Activated CD8-positive, alpha-beta memory T cell treated with anti-CD3 and anti-CD28 coated beads, Interleukin-2, amount 50 U/mL, for 4 hours (primary cell): ENCODE measurements at regions not wholly inside any gene's neighbourhood (a gene's known extent, or its start where the extent isn't known, plus 50 kb on each side); places are given as distances from the start of the nearest gene placed in this dataset.

ENCODE experiments used
- DNase-seq: peaks from one replicate; pipeline ENCODE4 v3.0.0-alpha.2; 2020

- no peak for DNase-seq
These were observed 64.9 kb upstream of the SALL4 start for GRCh38 chr20:51867251-51867650.

- DNase-seq, result no peak
These were observed 62.6 kb upstream of the SALL4 start for GRCh38 chr20:51864967-51865366.

GRCh38 chr20:51862796-51863195 lies 60.5 kb upstream of the SALL4 start:
- DNase-seq, result no peak

- no peak for DNase-seq
These were observed 59.6 kb upstream of the SALL4 start for GRCh38 chr20:51861726-51862466.

GRCh38 chr20:51860111-51860882 lies 58.0 kb upstream of the SALL4 start:
- DNase-seq, result no peak

GRCh38 chr20:51856432-51856831 lies 54.1 kb upstream of the SALL4 start:
- no peak for DNase-seq

GRCh38 chr20:51854921-51855320 lies 52.6 kb upstream of the SALL4 start:
- no peak for DNase-seq
